GM19193 (cell line): ENCODE measurements at regions not wholly inside any gene's neighbourhood (a gene's known extent, or its start where the extent isn't known, plus 50 kb on each side); places are given as distances from the start of the nearest gene placed in this dataset.

Experiments
- POLR2A ChIP-seq: IDR thresholded peaks from 4 replicates; pipeline ENCODE4 v1.6.1; 2011; ENCODE audit not compliant: insufficient read depth, insufficient read length; ENCODE audit errors: extremely low read depth

DNA sequence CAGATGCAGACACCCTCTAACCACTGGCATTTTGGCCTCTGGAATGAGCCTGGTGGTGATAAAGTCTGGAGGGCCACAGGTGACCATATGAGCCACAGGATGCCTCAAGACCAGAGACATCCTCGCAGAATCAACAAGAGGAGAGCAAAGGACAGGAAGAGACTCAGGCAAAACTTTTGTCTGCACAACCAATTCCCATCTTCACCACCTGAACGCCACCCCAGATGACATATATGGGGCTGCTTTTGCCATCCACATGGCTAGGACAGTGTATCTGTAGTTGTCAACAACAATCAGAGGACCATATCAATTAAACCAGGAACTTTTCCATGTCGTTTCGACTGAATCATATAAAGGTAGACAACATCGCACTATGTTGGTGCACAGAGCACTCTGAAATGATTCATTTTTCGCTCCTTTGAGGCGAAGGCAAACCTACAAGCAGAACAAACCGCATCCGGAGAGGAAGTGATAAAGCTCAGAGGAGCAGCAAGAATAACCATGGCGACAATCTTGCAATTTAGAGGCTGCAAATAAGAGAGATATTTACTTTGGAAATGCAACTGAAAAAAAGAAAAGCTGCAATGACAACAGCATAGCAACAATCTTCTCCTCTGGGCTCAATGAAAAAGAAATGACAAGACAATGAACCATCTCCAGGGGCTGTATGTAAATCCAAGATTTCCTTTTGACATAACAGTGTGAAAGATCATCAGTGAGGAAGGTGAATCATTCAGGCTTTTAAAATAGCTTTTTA is 204.5 kb downstream of the ARL4C start:
- TF ChIP-seq POLR2A: peak; percentile 20

DNA sequence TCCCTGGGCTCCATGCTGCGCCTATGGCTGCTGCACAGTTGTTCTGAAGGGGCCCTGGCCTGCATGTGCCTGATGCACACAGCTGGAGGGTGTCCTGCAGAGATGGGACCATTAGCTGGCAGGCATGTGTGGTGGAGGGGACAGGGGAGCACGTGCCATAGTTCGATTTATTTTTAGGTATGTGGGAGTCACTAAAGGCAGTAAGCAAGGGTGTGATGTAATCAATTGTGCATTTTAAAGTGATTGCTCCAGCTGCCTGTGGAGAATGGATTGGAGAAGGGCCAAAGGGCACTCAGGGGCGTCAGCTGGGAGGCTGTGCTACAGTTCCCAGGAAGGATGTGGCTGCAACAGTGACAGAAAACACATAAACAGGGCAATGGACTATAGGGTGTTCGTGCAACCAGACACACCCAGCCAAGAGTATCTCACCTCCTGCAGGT is 205.1 kb downstream of the ARL4C start:
- no peak for TF ChIP-seq POLR2A

DNA sequence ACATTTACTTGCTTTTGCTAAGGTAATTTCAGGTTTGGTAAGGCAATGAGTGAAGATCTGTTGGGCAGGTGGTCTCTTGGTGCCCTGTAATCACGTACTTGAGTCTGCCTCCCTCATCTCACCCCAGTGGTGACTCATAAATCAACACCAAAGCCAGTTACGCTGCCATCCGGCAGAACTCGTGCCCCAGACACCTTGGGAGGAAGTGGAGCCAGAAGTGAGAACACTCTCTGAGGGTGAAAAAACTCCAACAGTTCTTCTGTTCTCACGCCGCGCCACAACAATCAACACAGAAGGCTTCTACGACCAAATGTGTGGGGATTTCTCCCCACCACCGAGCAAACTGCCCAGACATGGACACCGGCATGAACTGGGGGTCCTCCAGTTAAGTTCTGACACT is 206.2 kb downstream of the ARL4C start:
- peak; percentile 36 for TF ChIP-seq POLR2A

DNA sequence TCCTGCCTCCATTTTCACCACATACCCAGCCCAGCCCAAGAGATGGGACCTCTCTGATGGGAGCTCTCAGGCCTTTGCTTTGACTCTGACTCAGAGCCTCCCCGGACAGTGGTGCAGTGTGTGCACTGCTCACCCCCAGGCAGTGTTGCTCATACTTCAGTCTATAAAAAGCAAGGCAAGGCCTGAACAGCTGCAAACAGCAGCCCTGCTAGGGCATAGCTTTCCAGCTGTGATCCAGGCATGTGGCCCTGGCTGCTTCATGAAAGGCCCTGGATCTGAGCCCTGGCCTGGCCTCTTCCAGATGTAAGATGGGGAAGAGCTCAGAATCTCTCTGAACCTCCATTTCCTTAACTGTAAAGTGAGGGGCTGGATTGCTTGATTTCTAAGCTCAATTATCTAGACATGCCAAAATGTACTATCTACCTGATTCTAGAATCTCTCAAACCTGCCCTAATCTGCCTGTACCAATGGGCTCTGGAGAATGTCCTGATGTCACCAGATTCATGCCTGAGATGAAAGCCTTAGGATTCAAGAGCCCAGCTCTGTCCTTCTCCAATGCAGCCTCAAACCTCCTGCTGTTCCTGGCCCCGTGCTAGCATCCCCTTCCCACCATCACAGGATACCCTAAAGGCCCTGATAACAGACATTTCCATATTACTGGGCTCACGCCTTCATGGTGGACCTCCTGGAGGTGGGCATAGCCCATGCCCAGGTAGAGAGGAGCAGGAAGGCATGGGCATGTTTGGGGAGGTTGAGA is 206.9 kb downstream of the ARL4C start:
- no peak for TF ChIP-seq POLR2A

DNA sequence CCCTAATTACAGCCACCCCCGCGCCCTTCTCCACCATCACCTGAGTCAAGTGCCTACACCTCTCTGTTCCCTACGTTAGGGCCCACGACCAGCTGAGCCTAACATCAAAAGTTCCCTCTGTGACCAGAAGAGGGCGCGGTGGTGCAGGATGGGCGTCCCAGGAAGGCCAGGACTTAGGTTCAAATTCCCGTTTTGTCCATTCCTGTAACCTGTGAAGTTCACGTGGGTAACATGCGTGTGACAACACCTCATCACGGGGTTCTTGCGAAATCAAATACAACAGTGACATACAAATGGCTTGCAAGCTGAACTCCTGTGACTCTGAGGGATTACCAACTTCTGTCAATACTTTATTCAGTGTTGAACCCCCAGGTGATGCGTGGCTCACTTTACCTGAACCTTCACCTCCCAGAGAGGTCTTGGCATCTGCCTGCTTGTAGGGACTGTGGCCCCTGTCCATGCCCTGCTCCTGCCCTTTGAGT is 207.9 kb downstream of the ARL4C start:
- no peak for TF ChIP-seq POLR2A

DNA sequence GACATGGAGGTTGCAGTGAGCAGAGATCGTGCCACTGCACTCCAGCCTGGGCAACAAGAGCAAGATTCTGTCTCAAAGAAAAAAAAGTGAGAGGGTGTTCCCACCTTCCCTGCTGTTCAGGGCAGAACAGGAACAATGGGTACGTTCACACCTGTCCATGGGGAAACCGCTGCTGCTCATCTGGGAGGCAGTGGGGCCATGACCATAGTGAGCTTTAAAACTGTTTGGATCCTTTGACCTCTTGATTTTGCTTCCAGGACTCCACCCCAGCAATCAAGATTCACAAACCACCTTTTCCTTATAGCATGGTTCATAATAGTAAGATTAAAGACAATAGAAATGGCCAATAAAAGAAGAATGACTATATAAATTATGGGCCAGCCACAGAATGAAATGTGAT is 209.2 kb downstream of the ARL4C start:
- TF ChIP-seq POLR2A: no peak

DNA sequence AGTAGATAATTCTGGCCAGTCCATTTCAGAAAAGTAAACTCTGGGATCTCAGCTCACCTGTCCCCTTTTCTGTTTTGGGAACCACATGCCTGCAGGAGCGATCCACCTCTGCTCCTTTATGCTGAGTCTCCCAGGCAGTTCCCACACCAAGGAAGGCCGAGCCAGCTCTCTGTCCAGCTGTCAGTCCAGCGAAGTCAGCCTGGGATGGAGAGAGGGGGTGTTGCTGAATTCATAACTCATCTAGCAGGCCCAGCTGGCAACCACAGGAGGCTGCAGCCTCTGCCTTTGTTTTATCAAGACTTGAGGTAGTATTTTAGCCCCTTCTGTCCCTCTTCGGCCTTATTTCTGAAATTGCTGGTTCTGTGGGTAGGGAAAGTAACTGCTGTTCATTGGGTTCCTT is 209.9 kb downstream of the ARL4C start:
- TF ChIP-seq POLR2A: no peak

DNA sequence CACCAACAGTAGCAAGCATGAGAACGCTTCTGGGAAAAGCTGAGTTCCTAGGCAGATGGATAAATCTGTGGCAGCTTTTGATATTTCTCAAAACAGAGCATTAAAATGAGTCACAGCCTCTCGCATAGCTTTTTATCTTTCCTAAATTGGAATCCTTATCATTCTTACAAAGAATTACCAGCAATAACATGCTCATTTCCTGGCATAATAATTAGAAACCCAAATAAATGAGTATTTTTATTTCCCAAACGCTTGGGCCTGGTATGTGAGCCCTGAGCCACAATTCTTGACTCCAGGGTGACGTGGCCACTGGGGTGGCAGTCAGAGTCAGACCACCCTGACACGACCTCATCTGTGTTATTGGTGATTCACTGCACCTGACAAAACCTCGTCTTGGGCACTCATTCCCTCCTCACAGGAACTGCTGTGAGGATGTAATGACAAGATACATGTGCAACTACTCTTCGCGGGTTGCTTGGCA is 210.7 kb downstream of the ARL4C start:
- TF ChIP-seq POLR2A: no peak

DNA sequence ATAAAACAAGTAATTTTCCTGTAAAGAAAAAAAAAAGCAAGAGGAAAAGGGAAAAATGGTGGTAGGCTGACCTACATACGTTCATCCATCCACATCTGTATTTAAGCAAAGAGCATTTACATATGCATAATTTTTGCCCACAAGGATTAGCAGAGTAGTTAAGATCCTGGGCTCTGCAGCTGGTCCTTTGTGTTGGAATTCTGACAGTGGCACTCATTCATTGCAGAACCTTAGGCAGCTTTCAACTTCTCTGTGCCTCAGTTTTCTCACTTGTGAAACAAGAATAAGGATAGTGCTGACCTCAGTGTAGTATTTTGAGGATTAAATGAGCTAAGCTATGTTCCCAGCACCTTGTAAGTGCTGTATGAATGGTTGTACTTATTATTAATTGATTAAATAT is 211.3 kb downstream of the ARL4C start:
- no peak for TF ChIP-seq POLR2A

DNA sequence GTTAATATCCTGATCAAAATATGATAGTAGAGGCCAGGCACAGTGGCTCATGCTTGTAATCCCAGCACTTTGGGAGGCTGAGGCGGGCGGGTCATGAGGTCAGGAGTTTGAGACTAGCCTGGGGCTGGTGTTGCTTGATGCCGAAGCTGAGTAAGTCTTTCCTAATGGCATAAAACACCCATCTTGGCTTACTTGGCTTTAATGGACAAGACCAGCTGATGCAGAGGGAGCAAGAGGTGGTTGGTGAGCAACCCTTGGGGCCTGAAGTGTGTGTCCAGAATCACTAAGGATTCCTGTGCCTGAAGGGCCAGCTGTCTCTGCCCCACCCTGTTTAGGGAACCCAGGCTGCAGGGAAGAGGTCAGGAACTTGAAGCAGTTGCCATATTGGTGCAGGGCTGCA is 217.2 kb downstream of the ARL4C start:
- no peak for TF ChIP-seq POLR2A

DNA sequence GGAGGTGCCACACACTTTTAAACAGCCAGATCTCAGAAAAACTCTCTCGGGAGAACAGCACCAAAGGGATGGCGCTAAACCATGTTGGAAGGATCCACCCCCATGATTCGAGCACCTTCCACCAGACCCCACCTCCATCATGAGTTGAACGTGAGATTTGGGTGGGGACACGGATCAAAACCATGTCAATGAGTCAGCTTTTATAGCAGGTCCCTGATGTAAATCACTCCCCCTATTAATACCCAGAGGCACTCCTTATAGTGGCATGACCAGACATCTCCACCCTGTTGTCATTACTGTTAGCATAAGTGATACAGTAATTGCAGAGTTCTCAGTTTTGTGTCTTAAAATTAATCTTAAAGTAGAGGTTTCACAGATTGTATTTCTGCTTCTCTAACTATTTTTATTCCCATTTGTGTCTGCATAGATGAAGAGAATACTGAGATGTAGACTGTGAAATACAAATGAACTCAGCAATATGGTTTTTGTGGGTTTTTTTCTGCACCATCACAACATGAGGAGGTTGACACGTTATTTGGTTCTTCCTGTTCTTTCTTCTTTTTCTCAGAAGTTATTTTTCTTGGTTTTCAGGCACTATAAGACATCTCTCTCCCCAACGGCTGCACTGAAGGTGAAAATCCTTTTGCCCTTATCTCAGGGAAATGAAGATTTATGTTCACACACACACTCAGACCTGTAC is 218.2 kb downstream of the ARL4C start:
- TF ChIP-seq POLR2A: no peak

DNA sequence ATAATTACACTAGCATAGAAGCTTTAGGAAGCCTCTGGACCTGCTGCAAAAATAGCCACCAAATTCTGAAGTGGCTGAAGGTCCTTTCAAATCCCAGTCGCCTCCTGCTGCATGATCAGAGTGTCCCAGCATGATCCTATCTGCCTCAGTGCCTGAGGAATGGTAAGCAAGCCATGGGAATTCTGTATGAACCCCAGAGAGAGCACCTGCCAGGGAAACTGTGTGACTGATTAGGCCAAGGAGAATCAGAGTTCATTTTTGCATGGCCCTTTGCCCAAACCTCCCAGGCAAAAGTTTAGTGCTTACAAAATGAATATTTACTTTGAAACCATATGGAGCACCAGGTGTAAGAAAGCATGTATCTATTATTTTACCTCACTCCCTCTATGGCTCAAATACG is 221.4 kb downstream of the ARL4C start:
- no peak for TF ChIP-seq POLR2A

DNA sequence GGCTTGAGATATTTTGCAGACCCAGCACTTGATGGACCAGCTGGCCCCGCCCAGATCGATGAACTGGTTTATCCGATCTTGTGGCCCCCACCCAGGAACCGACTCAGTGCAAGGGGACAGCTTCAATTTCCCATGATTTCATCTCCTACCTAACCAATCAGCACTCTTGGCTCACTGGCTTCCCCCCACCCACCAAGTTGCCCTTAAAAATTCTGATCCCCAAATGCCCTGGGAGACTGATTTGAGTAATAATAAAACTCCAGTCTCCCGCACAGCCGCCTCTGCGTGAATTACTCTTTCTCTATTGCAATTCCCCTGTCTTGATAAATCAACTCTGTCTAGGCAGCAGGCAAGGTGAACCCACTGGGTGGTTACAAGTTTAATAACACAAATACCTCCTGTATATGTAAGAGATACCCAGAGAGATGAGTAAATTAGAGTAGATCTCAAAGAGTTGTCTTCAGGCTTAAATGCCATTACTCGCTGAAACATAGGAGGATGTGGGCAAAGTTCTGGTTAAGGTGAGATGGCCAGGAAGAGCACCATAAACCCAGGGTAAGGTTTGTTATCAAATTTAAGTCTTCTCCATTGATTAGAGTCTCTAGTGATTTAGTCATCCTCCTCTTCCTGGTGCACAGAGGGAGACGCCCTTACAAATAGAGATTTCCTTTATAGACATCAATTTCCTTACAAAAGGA is 222.8 kb downstream of the ARL4C start:
- no peak for TF ChIP-seq POLR2A

DNA sequence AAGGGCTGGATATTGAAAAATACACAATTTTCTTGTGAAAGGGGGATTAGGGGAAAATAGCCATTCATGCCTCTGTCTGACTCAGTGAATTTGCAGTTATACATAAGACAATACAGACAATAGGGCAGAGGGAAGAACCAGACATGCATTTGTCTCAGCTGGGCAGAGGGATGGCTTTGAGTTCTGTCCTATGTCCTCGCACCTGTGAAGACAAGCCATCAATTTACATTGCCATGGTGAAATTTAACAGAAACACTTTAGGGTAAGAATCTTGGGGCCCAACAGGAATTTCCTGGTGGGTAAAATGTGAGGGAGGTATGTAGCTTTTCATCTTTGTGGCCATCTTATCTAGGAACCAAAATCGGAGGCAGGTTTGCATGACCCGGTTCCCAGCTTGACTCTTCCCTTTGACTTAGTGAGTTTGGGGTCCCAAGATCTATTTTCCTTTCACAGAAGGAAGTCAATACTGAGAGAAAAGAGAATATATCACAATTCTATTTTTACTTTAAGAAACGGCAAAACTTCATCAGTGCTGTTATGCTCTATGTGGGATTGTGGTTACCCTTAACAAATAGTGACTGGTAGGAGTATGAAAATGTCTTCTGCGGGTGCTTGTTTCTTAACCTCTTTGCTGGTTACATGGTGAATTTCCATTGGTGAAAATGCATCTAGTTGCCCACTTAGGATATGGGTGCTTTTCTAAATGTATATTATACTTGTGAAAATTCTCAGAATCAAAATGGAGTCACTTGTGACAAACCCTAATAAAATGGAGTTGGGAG is 221.8 kb downstream of the SPP2 start:
- no peak for TF ChIP-seq POLR2A
